ENCODE measurements at regions not wholly inside any gene's neighbourhood (a gene's known extent, or its start where the extent isn't known, plus 50 kb on each side); places are given as distances from the start of the nearest gene placed in this dataset.

- no peak for TF ChIP-seq CTCF (IDR thresholded peaks at IDR 0.05; ENCODE audit: control extremely low read depth, extremely low read depth)
- ATAC-seq (ENCODE audit: insufficient read depth, low FRiP score) (no peak), DNase-seq (peak in 2 of 3 donors; percentile 16 to 40)
- Histone ChIP-seq H3K4me3 (no peak overlapping the region), H3K9ac (ENCODE audit: insufficient read depth in 1 of 2, low read length in 2 of 2) (no peak overlapping the region), H3K27me3 (ENCODE audit: control insufficient read depth in 3 of 3, insufficient read depth in 3 of 3, low read length in 2 of 3) (no peaks in the 10 kb centered on the region), H3K36me3 (ENCODE audit: control insufficient read depth in 4 of 4, insufficient read depth in 4 of 4, low read length in 4 of 4) (no peaks in the 10 kb centered on the region), H3K4me1 (ENCODE audit: control insufficient read depth in 5 of 5, insufficient read depth in 5 of 5, low read length in 5 of 5) (no peaks in the 10 kb centered on the region), H3K27ac (ENCODE audit: low read depth in 1 of 2, low read length in 1 of 2) (no peak overlapping the region), H3K9me3 (ENCODE audit: control insufficient read depth in 4 of 4, insufficient read depth in 3 of 4, low read length in 3 of 4) (peaks cover 0 to 7% (median 2%) of the 10 kb centered on the region in 4 donors)
- 59 to 67% methylated on average over 3 of the region's 3 CpGs for WGBS, 2 donors
These were observed 172.1 kb upstream of the LRRN1 start for GRCh38 chr3:3627114-3627513.

GRCh38 chr3:3625544-3626271 lies 173.5 kb upstream of the LRRN1 start:
- H3K4me3 ChIP-seq, result no peak overlapping the region
- H3K27ac ChIP-seq (ENCODE audit: low read depth in 1 of 2, low read length in 1 of 2), result no peak overlapping the region
- H3K36me3 ChIP-seq (ENCODE audit: control insufficient read depth in 4 of 4, insufficient read depth in 4 of 4, low read length in 4 of 4), result no peaks in the 10 kb centered on the region
- ATAC-seq (ENCODE audit: insufficient read depth, low FRiP score) (no peak), DNase-seq (no peak)
- TF ChIP-seq CTCF (IDR thresholded peaks at IDR 0.05; ENCODE audit: control extremely low read depth, extremely low read depth), result no peak
- peaks cover 0 to 7% (median 2%) of the 10 kb centered on the region in 4 donors for H3K9me3 ChIP-seq (ENCODE audit: control insufficient read depth in 4 of 4, insufficient read depth in 3 of 4, low read length in 3 of 4)
- H3K9ac ChIP-seq (ENCODE audit: insufficient read depth in 1 of 2, low read length in 2 of 2), result no peak overlapping the region
- WGBS, 2 donors, result 75 to 83% methylated on average over 4 of the region's 4 CpGs
- no peaks in the 10 kb centered on the region for H3K4me1 ChIP-seq (ENCODE audit: control insufficient read depth in 5 of 5, insufficient read depth in 5 of 5, low read length in 5 of 5)
- no peaks in the 10 kb centered on the region for H3K27me3 ChIP-seq (ENCODE audit: control insufficient read depth in 3 of 3, insufficient read depth in 3 of 3, low read length in 2 of 3)

GRCh38 chr3:3619815-3620214 lies 179.4 kb upstream of the LRRN1 start:
- H3K36me3 ChIP-seq (ENCODE audit: control insufficient read depth in 4 of 4, insufficient read depth in 4 of 4, low read length in 4 of 4), result no peaks in the 10 kb centered on the region

More at GRCh38 chr3:3619815-3620214, 179.4 kb upstream of the LRRN1 start:
- TF ChIP-seq CTCF (IDR thresholded peaks at IDR 0.05; ENCODE audit: control extremely low read depth, extremely low read depth), result no peak
- H3K27me3 ChIP-seq (ENCODE audit: control insufficient read depth in 3 of 3, insufficient read depth in 3 of 3, low read length in 2 of 3), result no peaks in the 10 kb centered on the region
- no peak for ATAC-seq (ENCODE audit: insufficient read depth, low FRiP score)
- H3K27ac ChIP-seq (ENCODE audit: low read depth in 1 of 2, low read length in 1 of 2), result no peak overlapping the region
- H3K9me3 ChIP-seq (ENCODE audit: control insufficient read depth in 4 of 4, insufficient read depth in 3 of 4, low read length in 3 of 4), result peaks cover 0 to 9% (median 2%) of the 10 kb centered on the region in 4 donors
- H3K4me3 ChIP-seq, result no peak overlapping the region
- WGBS, 2 donors, result 81 to 96% methylated on average over 1 of the region's 1 CpG
- H3K9ac ChIP-seq (ENCODE audit: insufficient read depth in 1 of 2, low read length in 2 of 2), result no peak overlapping the region
- no peak for DNase-seq
- no peaks in the 10 kb centered on the region for H3K4me1 ChIP-seq (ENCODE audit: control insufficient read depth in 5 of 5, insufficient read depth in 5 of 5, low read length in 5 of 5)

Data from lung (tissue), 11 donors.